Tibial nerve (tissue), 4 donors: ENCODE measurements at regions not wholly inside any gene's neighbourhood (a gene's known extent, or its start where the extent isn't known, plus 50 kb on each side); places are given as distances from the start of the nearest gene placed in this dataset.
"Not testable (repeated sequence)": the region's sequence is repeated elsewhere in the genome, so short reads cannot be mapped to it uniquely, and the experiment has no call there.

Experiments used
- DNase-seq, 2 donors: peaks; one replicate each; pipeline ENCODE4 v3.0.0-alpha.2; 2019; ENCODE audit warnings: low spot score in 2 of 2
- H3K27ac ChIP-seq, 4 donors: fragments of 200-600 bp; sonication (generic) in 3 of 4; one replicate each; pipeline ENCODE4 v1.5.1; 2017 to 2019; ENCODE audit warnings: mild to moderate bottlenecking in 1 of 4
- H3K27me3 ChIP-seq, 2 donors: fragments of 200-600 bp; sonication (generic) in 1 of 2; one replicate each; pipeline versions ENCODE4 v1.5.1 to v1.6.0; 2017 to 2019
- H3K36me3 ChIP-seq, 3 donors: fragments of 200-600 bp; sonication (generic); one replicate each; pipeline ENCODE4 v1.5.1; 2018 to 2019
- H3K4me1 ChIP-seq, 4 donors: fragments of 200-600 bp; sonication (generic) in 3 of 4; one replicate each; pipeline ENCODE4 v1.5.1; 2017 to 2019
- H3K4me3 ChIP-seq, 4 donors: fragments of 200-600 bp; sonication (generic) in 3 of 4; one replicate each; pipeline ENCODE4 v1.5.1; 2017 to 2019; ENCODE audit warnings: mild to moderate bottlenecking in 1 of 4, moderate library complexity in 1 of 4
- H3K9me3 ChIP-seq, 4 donors: fragments of 200-600 bp; sonication (generic) in 3 of 4; one replicate each; pipeline ENCODE4 v1.5.1; 2017 to 2019
- WGBS, 2 donors: methylation state at CpG; one replicate each; pipeline ENCODE4 v1.1.5; 2018; 5-methylcytosine and 5-hydroxymethylcytosine counted together

DNA sequence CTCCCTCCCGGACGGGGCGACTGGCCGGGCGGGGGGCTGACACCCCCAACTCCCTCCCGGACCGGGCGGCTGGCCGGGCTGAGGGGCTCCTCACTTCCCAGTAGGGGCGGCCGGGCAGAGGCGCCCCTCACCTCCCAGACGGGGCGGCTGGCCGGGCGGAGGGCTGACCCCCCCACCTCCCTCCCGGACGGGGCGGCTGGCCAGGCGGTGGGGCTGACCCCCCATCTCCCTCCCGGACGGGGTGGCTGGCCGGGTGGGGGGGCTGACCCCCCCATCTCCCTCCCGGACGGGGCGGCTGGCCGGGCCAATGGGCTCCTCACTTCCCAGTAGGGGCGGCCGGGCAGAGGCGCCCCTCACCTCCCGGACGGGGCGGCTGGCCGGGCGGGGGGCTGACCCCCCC, 502.0 kb upstream of the ALG10B start:
- not testable (repeated sequence) for DNase-seq, H3K27ac ChIP-seq, H3K4me3 ChIP-seq, H3K4me1 ChIP-seq, H3K27me3 ChIP-seq, H3K36me3 ChIP-seq
- no CpG with 5 or more reads among the region's 35 CpGs for WGBS, 2 donors
- peaks cover 0 to 72% (median 5%) of the 10 kb centered on the region in 4 donors for H3K9me3 ChIP-seq
